Left lung (tissue), 4 donors: ENCODE measurements at regions not wholly inside any gene's neighbourhood (a gene's known extent, or its start where the extent isn't known, plus 50 kb on each side); places are given as distances from the start of the nearest gene placed in this dataset.
"Not testable (repeated sequence)": the region's sequence is repeated elsewhere in the genome, so short reads cannot be mapped to it uniquely, and the experiment has no call there.

Source experiments
- ATAC-seq: fragments of 200-7000 bp; cut with Tn5 transposase; one replicate; pipeline ENCODE4 v1.9.1; 2020; ENCODE audit warnings: moderate library complexity
- DNase-seq, 4 donors: peaks; one replicate each; pipeline ENCODE4 v3.0.0-alpha.2; 2013 to 2020
- H3K27ac ChIP-seq, 2 donors: fragments of 200-600 bp; sonication (generic) in 1 of 2; one replicate each; pipeline versions ENCODE4 v1.5.0 to v1.8.0; 2020 to 2021
- H3K27me3 ChIP-seq, 2 donors: fragments of 200-600 bp; sonication (generic) in 1 of 2; one replicate each; pipeline versions ENCODE4 v1.5.0 to v1.8.0; 2020 to 2021
- H3K36me3 ChIP-seq, 2 donors: fragments of 200-600 bp; sonication (generic) in 1 of 2; one replicate each; pipeline versions ENCODE4 v1.5.0 to v1.8.0; 2020 to 2021
- H3K4me1 ChIP-seq, 2 donors: fragments of 200-600 bp; one replicate each; pipeline ENCODE4 v1.8.0; 2021
- H3K4me3 ChIP-seq, 2 donors: fragments of 200-600 bp; sonication (generic) in 1 of 2; one replicate each; pipeline versions ENCODE4 v1.5.0 to v1.8.0; 2020 to 2021; ENCODE audit warnings: mild to moderate bottlenecking in 1 of 2
- H3K9me3 ChIP-seq, 2 donors: fragments of 200-600 bp; sonication (generic) in 1 of 2; one replicate each; pipeline versions ENCODE4 v1.5.0 to v1.8.0; 2020 to 2021
- CTCF ChIP-seq, 2 donors: fragments of 200-600 bp; sonication (generic) in 1 of 2; IDR thresholded peaks; one replicate each; pipeline versions ENCODE4 v1.5.0 to v1.8.0; 2021; ENCODE audit warnings: antibody characterized with exemption in 2 of 2
- intact Hi-C, 2 donors: fragments of 100-400 bp; cut with DNase I; formaldehyde crosslinking; loops; one replicate each; pipeline versions ENCODE4 v1.11.2 to v1.14.2; 2022
- donor health status: DM: no; HTN: yes; CAD: no.
- donor health status: DM: no; HTN: no; CAD: no.

- no peak overlapping the region for H3K27ac ChIP-seq
- H3K9me3 ChIP-seq = no peaks in the 10 kb centered on the region
- peaks cover 0 to 21% of the 10 kb centered on the region in 2 donors for H3K27me3 ChIP-seq
- H3K36me3 ChIP-seq = no peaks in the 10 kb centered on the region
- H3K4me3 ChIP-seq = no peak overlapping the region
- ATAC-seq = no peak
- no peak for TF ChIP-seq CTCF (IDR thresholded peaks at IDR 0.05)
- intact Hi-C loops = no loop called here
- H3K4me1 ChIP-seq = no peaks in the 10 kb centered on the region
- DNase-seq = no peak
Observed at GRCh38 chr2:104945121-104945520, 91.2 kb downstream of the POU3F3 start.

GRCh38 chr2:104945866-104946265 lies 92.0 kb downstream of the POU3F3 start:
- peaks cover 0 to 21% of the 10 kb centered on the region in 2 donors for H3K27me3 ChIP-seq
- DNase-seq (no peak), ATAC-seq (no peak)
- no peak overlapping the region for H3K27ac ChIP-seq
- no peak for TF ChIP-seq CTCF (IDR thresholded peaks at IDR 0.05)
- H3K4me1 ChIP-seq = no peaks in the 10 kb centered on the region
- no peaks in the 10 kb centered on the region for H3K36me3 ChIP-seq
- no peaks in the 10 kb centered on the region for H3K9me3 ChIP-seq
- intact Hi-C loops = no loop called here
- no peak overlapping the region for H3K4me3 ChIP-seq

GRCh38 chr2:104947456-104947855 lies 90.4 kb upstream of the MRPS9 start:
- H3K27me3 ChIP-seq = peaks cover 0 to 21% of the 10 kb centered on the region in 2 donors
- DNase-seq = peak in 1 of 4 donors; percentile 45
- H3K9me3 ChIP-seq, H3K27ac ChIP-seq, H3K4me1 ChIP-seq, H3K36me3 ChIP-seq, intact Hi-C loops, H3K4me3 ChIP-seq: not testable (repeated sequence)
- ATAC-seq = peak; percentile 66

- intact Hi-C loops = no loop called here
- Histone ChIP-seq H3K4me3 (no peak overlapping the region), H3K4me1 (no peaks in the 10 kb centered on the region), H3K36me3 (no peaks in the 10 kb centered on the region), H3K27ac (no peak overlapping the region), H3K27me3 (peaks cover 0 to 4% of the 10 kb centered on the region in 2 donors), H3K9me3 (peaks cover 0 to 3% of the 10 kb centered on the region in 2 donors)
- DNase-seq = no peak
- no peak for ATAC-seq
- no peak for TF ChIP-seq CTCF (IDR thresholded peaks at IDR 0.05)
Observed at GRCh38 chr2:104952976-104953375, 84.9 kb upstream of the MRPS9 start.

- Histone ChIP-seq H3K4me1 (no peaks in the 10 kb centered on the region), H3K27ac (no peak overlapping the region), H3K36me3 (no peaks in the 10 kb centered on the region), H3K27me3 (no peaks in the 10 kb centered on the region), H3K9me3 (peaks cover 0 to 15% of the 10 kb centered on the region in 2 donors), H3K4me3 (no peak overlapping the region)
- TF ChIP-seq CTCF (IDR thresholded peaks at IDR 0.05) = no peak
- intact Hi-C loops = no loop called here
- no peak for DNase-seq
- ATAC-seq = no peak
Observed at GRCh38 chr2:104965900-104966299, 72.0 kb upstream of the MRPS9 start.

- Histone ChIP-seq H3K4me3 (no peak overlapping the region), H3K27me3 (no peaks in the 10 kb centered on the region), H3K9me3 (peaks cover 0 to 4% of the 10 kb centered on the region in 2 donors), H3K4me1 (no peaks in the 10 kb centered on the region), H3K36me3 (no peaks in the 10 kb centered on the region), H3K27ac (no peak overlapping the region)
- ATAC-seq = no peak
- no peak for DNase-seq
- no peak for TF ChIP-seq CTCF (IDR thresholded peaks at IDR 0.05)
- intact Hi-C loops = no loop called here
Observed at GRCh38 chr2:104969564-104969963, 68.3 kb upstream of the MRPS9 start.
